ENCODE measurements at regions not wholly inside any gene's neighbourhood (a gene's known extent, or its start where the extent isn't known, plus 50 kb on each side); places are given as distances from the start of the nearest gene placed in this dataset.

GRCh38 chr3:54021071-54021470 is 101.3 kb upstream of the CACNA2D3 start:
- ATAC-seq (no peak), DNase-seq (no peak)
- Mint-ChIP-seq H3K27me3 (ENCODE audit: low read depth in 2 of 2) (peaks cover 0 to 9% of the 10 kb centered on the region in 2 donors), H3K9me3 (peaks cover 4 to 5% of the 10 kb centered on the region in 2 donors), H3K4me3 (no peak overlapping the region), H3K36me3 (no peaks in the 10 kb centered on the region), H3K4me1 (no peaks in the 10 kb centered on the region), H3K27ac (no peak overlapping the region)
- no peak for TF ChIP-seq CTCF (IDR thresholded peaks at IDR 0.05)
- no peaks in the 10 kb centered on the region for H3K4me1 ChIP-seq (ENCODE audit: control insufficient read depth, insufficient read depth, low read length)
- intact Hi-C loops (cut with micrococcal nuclease), result no loop called here
- peaks cover 5% of the 10 kb centered on the region for H3K9me3 ChIP-seq (ENCODE audit: control insufficient read depth, insufficient read depth, low read length)
- H3K27me3 ChIP-seq (ENCODE audit: control insufficient read depth, insufficient read depth, low read length), result no peaks in the 10 kb centered on the region
- H3K27ac ChIP-seq (ENCODE audit: low read length), result no peak overlapping the region
- 79% methylated on average over 3 of the region's 3 CpGs for WGBS (ENCODE audit: insufficient coverage)
- H3K36me3 ChIP-seq (ENCODE audit: control insufficient read depth, insufficient read depth, low read length), result no peaks in the 10 kb centered on the region
- no peak overlapping the region for H3K4me3 ChIP-seq (ENCODE audit: low read length)

- no peak overlapping the region for H3K4me3 Mint-ChIP-seq
- TF ChIP-seq CTCF (IDR thresholded peaks at IDR 0.05), result no peak
- no peak overlapping the region for H3K27ac Mint-ChIP-seq
- no peaks in the 10 kb centered on the region for H3K36me3 Mint-ChIP-seq
- no peaks in the 10 kb centered on the region for H3K27me3 ChIP-seq (ENCODE audit: control insufficient read depth, insufficient read depth, low read length)
- no peaks in the 10 kb centered on the region for H3K4me1 Mint-ChIP-seq
- WGBS (ENCODE audit: insufficient coverage), result 92% methylated on average over 3 of the region's 3 CpGs
- no peak for ATAC-seq
- H3K9me3 Mint-ChIP-seq, result peaks cover 4 to 5% of the 10 kb centered on the region in 2 donors
- no peaks in the 10 kb centered on the region for H3K36me3 ChIP-seq (ENCODE audit: control insufficient read depth, insufficient read depth, low read length)
- no peak for DNase-seq
- H3K27ac ChIP-seq (ENCODE audit: low read length), result no peak overlapping the region
- no peaks in the 10 kb centered on the region for H3K4me1 ChIP-seq (ENCODE audit: control insufficient read depth, insufficient read depth, low read length)
- intact Hi-C loops (cut with micrococcal nuclease), result no loop called here
- peaks cover 0 to 9% of the 10 kb centered on the region in 2 donors for H3K27me3 Mint-ChIP-seq (ENCODE audit: low read depth in 2 of 2)
- peaks cover 5% of the 10 kb centered on the region for H3K9me3 ChIP-seq (ENCODE audit: control insufficient read depth, insufficient read depth, low read length)
- no peak overlapping the region for H3K4me3 ChIP-seq (ENCODE audit: low read length)
Measured at GRCh38 chr3:54020436-54020835, 101.9 kb upstream of the CACNA2D3 start.

- no peak overlapping the region for H3K4me3 ChIP-seq (ENCODE audit: low read length)
- no peak for TF ChIP-seq CTCF (IDR thresholded peaks at IDR 0.05)
- H3K4me3 Mint-ChIP-seq, result no peak overlapping the region
- H3K4me1 Mint-ChIP-seq, result no peaks in the 10 kb centered on the region
- peaks cover 0 to 12% of the 10 kb centered on the region in 2 donors for H3K27me3 Mint-ChIP-seq (ENCODE audit: low read depth in 2 of 2)
- 54% methylated on average over 3 of the region's 3 CpGs for WGBS (ENCODE audit: insufficient coverage)
- H3K27me3 ChIP-seq (ENCODE audit: control insufficient read depth, insufficient read depth, low read length), result no peaks in the 10 kb centered on the region
- ATAC-seq (no peak), DNase-seq (no peak)
- intact Hi-C loops (cut with micrococcal nuclease), result no loop called here
- peaks cover 5% of the 10 kb centered on the region for H3K9me3 ChIP-seq (ENCODE audit: control insufficient read depth, insufficient read depth, low read length)
- H3K36me3 ChIP-seq (ENCODE audit: control insufficient read depth, insufficient read depth, low read length), result no peaks in the 10 kb centered on the region
- H3K27ac Mint-ChIP-seq, result no peak overlapping the region
- H3K27ac ChIP-seq (ENCODE audit: low read length), result no peak overlapping the region
- peaks cover 4 to 5% of the 10 kb centered on the region in 2 donors for H3K9me3 Mint-ChIP-seq
- no peaks in the 10 kb centered on the region for H3K4me1 ChIP-seq (ENCODE audit: control insufficient read depth, insufficient read depth, low read length)
- no peaks in the 10 kb centered on the region for H3K36me3 Mint-ChIP-seq
Measured at GRCh38 chr3:54014067-54014466, 108.3 kb upstream of the CACNA2D3 start.

GRCh38 chr3:54008744-54009143 is 113.6 kb upstream of the CACNA2D3 start:
- Mint-ChIP-seq H3K9me3 (no peaks in the 10 kb centered on the region), H3K4me1 (no peaks in the 10 kb centered on the region), H3K27me3 (ENCODE audit: low read depth in 2 of 2) (peaks cover 0 to 7% of the 10 kb centered on the region in 2 donors), H3K4me3 (no peak overlapping the region), H3K36me3 (no peaks in the 10 kb centered on the region), H3K27ac (no peak overlapping the region)
- no peak overlapping the region for H3K27ac ChIP-seq (ENCODE audit: low read length)
- no peak for TF ChIP-seq CTCF (IDR thresholded peaks at IDR 0.05)
- ATAC-seq, result no peak
- DNase-seq, result no peak
- H3K27me3 ChIP-seq (ENCODE audit: control insufficient read depth, insufficient read depth, low read length), result no peaks in the 10 kb centered on the region
- H3K36me3 ChIP-seq (ENCODE audit: control insufficient read depth, insufficient read depth, low read length), result no peaks in the 10 kb centered on the region
- 80% methylated on average over 2 of the region's 2 CpGs for WGBS (ENCODE audit: insufficient coverage)
- intact Hi-C loops (cut with micrococcal nuclease), result no loop called here
- no peaks in the 10 kb centered on the region for H3K4me1 ChIP-seq (ENCODE audit: control insufficient read depth, insufficient read depth, low read length)
- H3K4me3 ChIP-seq (ENCODE audit: low read length), result no peak overlapping the region
- no peaks in the 10 kb centered on the region for H3K9me3 ChIP-seq (ENCODE audit: control insufficient read depth, insufficient read depth, low read length)

Data from natural killer cell (primary cell).